GM23248 (cell line): ENCODE measurements at regions not wholly inside any gene's neighbourhood (a gene's known extent, or its start where the extent isn't known, plus 50 kb on each side); places are given as distances from the start of the nearest gene placed in this dataset.
"Not testable (repeated sequence)": the region's sequence is repeated elsewhere in the genome, so short reads cannot be mapped to it uniquely, and the experiment has no call there.

ENCODE experiments used
- DNase-seq: peaks from one replicate; pipeline ENCODE4 v3.0.0-alpha.2; 2015
- H2AFZ ChIP-seq: fragments of 200-600 bp; sonication (generic); 2 replicates; pipeline ENCODE4 v1.6.1; 2016; ENCODE audit warnings: antibody characterized with exemption
- H3F3A ChIP-seq: fragments of 200-600 bp; sonication (generic); 2 replicates; pipeline ENCODE4 v1.6.1; 2016; ENCODE audit warnings: mild to moderate bottlenecking, antibody characterized with exemption, mixed run types; ENCODE audit not compliant: insufficient read depth
- H3K27ac ChIP-seq: fragments of 200-600 bp; sonication (generic); 2 replicates; pipeline ENCODE4 v1.5.1; 2016; ENCODE audit warnings: mild to moderate bottlenecking
- H3K27me3 ChIP-seq: fragments of 200-600 bp; sonication (generic); replicated peaks from 2 replicates; pipeline ENCODE4 v1.6.1; 2016; ENCODE audit warnings: mild to moderate bottlenecking; ENCODE audit not compliant: insufficient read depth
- H3K36me3 ChIP-seq: fragments of 200-600 bp; sonication (generic); 2 replicates; pipeline ENCODE4 v1.6.1; 2016; ENCODE audit warnings: low read depth, mild to moderate bottlenecking
- H3K4me1 ChIP-seq: fragments of 200-600 bp; sonication (generic); 2 replicates; pipeline ENCODE4 v1.6.1; 2016; ENCODE audit warnings: mild to moderate bottlenecking; ENCODE audit not compliant: insufficient read depth
- H3K4me2 ChIP-seq: fragments of 200-600 bp; sonication (generic); one replicate; pipeline ENCODE4 v1.6.1; 2016; ENCODE audit warnings: mild to moderate bottlenecking; ENCODE audit not compliant: unreplicated experiment
- H3K4me3 ChIP-seq: fragments of 200-600 bp; sonication (generic); 2 replicates; pipeline ENCODE4 v1.5.1; 2016; ENCODE audit warnings: mild to moderate bottlenecking
- H3K79me2 ChIP-seq: fragments of 200-600 bp; sonication (generic); 2 replicates; pipeline ENCODE4 v1.6.1; 2016; ENCODE audit warnings: mild to moderate bottlenecking; ENCODE audit not compliant: insufficient read depth
- H3K9ac ChIP-seq: fragments of 200-600 bp; sonication (generic); 2 replicates; pipeline ENCODE4 v1.6.1; 2016; ENCODE audit warnings: mild to moderate bottlenecking
- H3K9me2 ChIP-seq: fragments of 200-600 bp; sonication (generic); 2 replicates; pipeline ENCODE4 v1.6.1; 2016; ENCODE audit warnings: mixed run types, mild to moderate bottlenecking, moderate library complexity; ENCODE audit not compliant: insufficient read depth
- H3K9me3 ChIP-seq: fragments of 200-600 bp; sonication (generic); one replicate; pipeline ENCODE4 v1.6.1; 2017; ENCODE audit warnings: low read depth
- H4K20me1 ChIP-seq: fragments of 200-600 bp; sonication (generic); 2 replicates; pipeline ENCODE4 v1.6.0; 2016; ENCODE audit not compliant: insufficient read depth
- EZH2 ChIP-seq: fragments of 200-600 bp; sonication (generic); IDR thresholded peaks from 2 replicates; pipeline ENCODE4 v1.6.1; 2018; ENCODE audit warnings: antibody characterized with exemption, mild to moderate bottlenecking; ENCODE audit not compliant: insufficient read depth, poor library complexity, severe bottlenecking
- EZH2phosphoT487 ChIP-seq: fragments of 200-600 bp; sonication (generic); IDR thresholded peaks from 2 replicates; pipeline ENCODE4 v1.6.1; 2018; ENCODE audit warnings: antibody characterized with exemption, moderate library complexity, mild to moderate bottlenecking, low read depth; ENCODE audit not compliant: insufficient read depth
- WGBS, 2 experiments: methylation state at CpG; one replicate each; pipeline ENCODE4 v1.1.6; 2015 to 2017; ENCODE audit warnings: low lambda C conversion rate in 2 of 2, low coverage in 1 of 2; ENCODE audit errors: missing lambda C conversion rate in 2 of 2; 5-methylcytosine and 5-hydroxymethylcytosine counted together
- in situ Hi-C: fragments of 300-500 bp; cut with MboI; formaldehyde crosslinking; loops from 2 replicates; pipeline ENCODE4 v1.15.0; 2020

DNA sequence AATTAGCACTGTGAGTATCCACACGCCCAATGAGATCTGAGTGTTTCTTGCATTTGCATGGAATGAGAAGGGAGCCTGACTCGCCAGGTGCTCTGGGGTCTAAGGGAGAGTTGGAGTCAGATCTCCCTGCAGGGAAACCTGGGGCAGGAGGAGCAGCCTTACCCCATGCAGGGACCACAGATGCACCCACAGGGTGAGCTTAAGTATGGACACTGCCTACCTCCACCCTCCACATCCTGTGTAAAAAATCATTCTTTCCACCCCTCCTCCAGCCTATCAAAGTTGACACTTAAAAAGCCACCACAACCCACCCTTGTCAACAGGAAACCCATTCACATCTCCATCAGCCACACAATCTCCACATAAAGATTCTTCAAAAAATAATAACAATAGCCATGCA is 67.0 kb upstream of the IGLL5 start:
- Histone ChIP-seq H2AFZ (no peak overlapping the region), H3K9me2 (no peaks in the 10 kb centered on the region), H3F3A (no peaks in the 10 kb centered on the region), H3K9me3 (no peaks in the 10 kb centered on the region), H3K79me2 (no peaks in the 10 kb centered on the region), H3K4me3 (no peak overlapping the region), H3K27me3 (peaks cover 12% of the 10 kb centered on the region; the same call in 1 of the 2 replicates), H3K36me3 (no peaks in the 10 kb centered on the region), H3K4me2 (no peak overlapping the region), H3K27ac (no peak overlapping the region), H3K9ac (no peak overlapping the region), H3K4me1 (no peaks in the 10 kb centered on the region), H4K20me1 (no peaks in the 10 kb centered on the region)
- WGBS, 2 experiments, result 11 to 18% methylated on average over 2 of the region's 2 CpGs
- no peak for DNase-seq
- TF ChIP-seq EZH2, result no peak
- TF ChIP-seq EZH2phosphoT487, result no peak
- in situ Hi-C loops, result no loop called here

DNA sequence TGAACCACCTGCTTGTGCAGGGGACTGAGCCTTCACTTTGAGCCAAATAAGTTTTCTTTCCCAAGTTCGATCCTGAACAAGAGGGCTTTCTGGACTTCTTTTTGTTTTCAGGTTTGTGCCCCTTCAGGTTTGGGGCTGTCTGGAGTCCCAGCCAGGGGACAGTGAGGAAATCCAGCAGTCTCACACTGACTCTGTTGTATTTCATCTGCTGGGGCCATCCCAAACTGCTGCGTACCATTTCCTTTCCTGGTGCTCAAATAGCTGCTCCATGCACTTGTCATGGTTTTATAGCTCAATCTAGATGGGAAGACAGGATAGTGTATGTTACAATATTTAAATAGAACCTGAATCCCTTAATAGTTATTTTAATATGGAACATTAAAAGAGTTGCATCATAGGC is 66.3 kb upstream of the IGLL5 start:
- 26 to 31% methylated on average over 2 of the region's 2 CpGs for WGBS, 2 experiments
- in situ Hi-C loops, result no loop called here
- H3K4me3 ChIP-seq, result no peak overlapping the region

DNA sequence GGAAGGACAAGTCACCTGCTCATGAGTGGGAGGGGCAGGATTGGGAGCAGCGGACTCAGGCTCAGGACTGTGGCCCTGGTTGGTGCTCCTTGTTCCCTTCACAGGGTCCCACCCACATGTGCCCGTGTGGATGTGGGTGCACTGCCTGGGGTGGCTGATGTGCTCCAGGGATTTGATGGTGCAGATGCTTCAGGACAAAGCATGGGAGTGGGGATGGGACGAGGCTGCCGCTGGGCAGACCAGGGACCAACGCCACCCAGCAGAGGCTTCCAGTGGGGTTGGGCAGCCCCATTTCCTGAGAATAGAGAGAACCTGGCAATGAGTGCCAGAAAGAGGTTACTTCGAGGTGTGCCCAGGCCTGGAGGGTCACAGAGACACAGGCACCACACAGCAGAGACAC is 65.5 kb upstream of the IGLL5 start:
- 46% methylated on average over 6 of the region's 6 CpGs for WGBS, 2 experiments
- TF ChIP-seq EZH2, result no peak
- no peak for TF ChIP-seq EZH2phosphoT487
- Histone ChIP-seq H3K79me2 (no peaks in the 10 kb centered on the region), H3K27ac (no peak overlapping the region), H3K9me3 (no peaks in the 10 kb centered on the region), H3K4me2 (no peak overlapping the region), H3K4me1 (no peaks in the 10 kb centered on the region), H3K27me3 (peaks cover 12% of the 10 kb centered on the region; the same call in 1 of the 2 replicates), H3K36me3 (no peaks in the 10 kb centered on the region), H3K4me3 (no peak overlapping the region), H4K20me1 (no peaks in the 10 kb centered on the region), H2AFZ (no peak overlapping the region), H3K9ac (no peak overlapping the region), H3F3A (no peaks in the 10 kb centered on the region), H3K9me2 (no peaks in the 10 kb centered on the region)
- in situ Hi-C loops, result no loop called here
- no peak for DNase-seq

More for the DNA sequence above, 66.3 kb upstream of the IGLL5 start:
- H3K27ac ChIP-seq, result no peak overlapping the region
- no peak overlapping the region for H3K9ac ChIP-seq
- H3K27me3 ChIP-seq, result peaks cover 12% of the 10 kb centered on the region; the same call in 1 of the 2 replicates
- no peak for DNase-seq
- H3K36me3 ChIP-seq, result no peaks in the 10 kb centered on the region
- H3K4me2 ChIP-seq, result no peak overlapping the region
- no peaks in the 10 kb centered on the region for H3K4me1 ChIP-seq
- no peak overlapping the region for H2AFZ ChIP-seq
- H3F3A ChIP-seq, result no peaks in the 10 kb centered on the region
- no peaks in the 10 kb centered on the region for H4K20me1 ChIP-seq
- no peak for TF ChIP-seq EZH2
- TF ChIP-seq EZH2phosphoT487, result no peak
- no peaks in the 10 kb centered on the region for H3K9me3 ChIP-seq
- no peaks in the 10 kb centered on the region for H3K9me2 ChIP-seq
- H3K79me2 ChIP-seq, result no peaks in the 10 kb centered on the region

DNA sequence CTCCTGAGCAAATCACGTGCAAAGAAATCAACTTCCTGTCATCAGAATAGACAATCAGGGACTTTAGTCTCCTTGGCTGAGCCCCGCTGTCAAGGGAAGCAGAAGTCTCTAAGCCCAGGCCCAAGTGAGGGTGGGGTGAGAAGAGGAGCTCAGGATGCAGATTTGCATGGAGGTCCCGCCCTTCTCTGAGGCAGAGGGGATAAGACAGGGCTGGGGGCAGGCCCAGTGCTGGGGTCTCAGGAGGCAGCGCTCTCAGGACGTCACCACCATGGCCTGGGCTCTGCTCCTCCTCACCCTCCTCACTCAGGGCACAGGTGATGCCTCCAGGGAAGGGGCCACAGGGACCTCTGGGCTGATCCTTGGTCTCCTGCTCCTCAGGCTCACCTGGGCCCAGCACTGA is 65.1 kb upstream of the IGLL5 start:
- H2AFZ ChIP-seq, H3K9me3 ChIP-seq, H3K9ac ChIP-seq, DNase-seq, H3K4me1 ChIP-seq, H4K20me1 ChIP-seq, H3K4me2 ChIP-seq, H3K4me3 ChIP-seq, in situ Hi-C loops, H3K79me2 ChIP-seq, H3F3A ChIP-seq, H3K36me3 ChIP-seq, H3K27ac ChIP-seq, H3K9me2 ChIP-seq: not testable (repeated sequence)
- 20 to 27% methylated on average over 2 to 5 of the region's 5 CpGs for WGBS, 2 experiments
- H3K27me3 ChIP-seq, result peaks cover 12% of the 10 kb centered on the region; the same call in 1 of the 2 replicates

DNA sequence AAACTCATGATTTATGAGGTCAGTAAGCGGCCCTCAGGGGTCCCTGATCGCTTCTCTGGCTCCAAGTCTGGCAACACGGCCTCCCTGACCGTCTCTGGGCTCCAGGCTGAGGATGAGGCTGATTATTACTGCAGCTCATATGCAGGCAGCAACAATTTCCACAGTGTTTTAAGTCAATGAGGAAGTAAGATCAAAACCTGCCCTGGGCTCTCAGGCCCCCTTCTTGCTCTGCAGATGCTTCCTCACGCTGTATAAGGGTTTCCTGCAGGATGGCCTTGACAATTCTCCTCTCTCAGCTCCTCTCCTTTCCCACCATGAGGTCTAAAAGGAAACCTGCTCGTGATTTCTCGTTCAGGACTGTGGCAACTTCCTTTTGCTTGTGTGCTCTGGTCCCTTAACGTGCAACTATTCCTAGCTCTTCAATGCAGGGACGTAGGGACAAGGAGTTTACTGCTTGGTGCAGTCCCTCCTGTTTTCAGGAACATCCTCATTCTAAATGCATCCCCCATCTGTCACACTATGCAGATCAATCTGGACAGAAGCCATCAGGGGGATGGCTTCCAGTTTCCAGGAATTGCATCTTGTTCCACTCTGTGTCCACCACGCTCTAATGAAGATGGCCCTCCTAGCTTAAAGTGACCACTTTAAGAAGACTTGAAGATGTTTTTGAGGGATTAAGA is 64.3 kb upstream of the IGLL5 start:
- 18 to 20% methylated on average over 10 of the region's 10 CpGs for WGBS, 2 experiments
- no peaks in the 10 kb centered on the region for H3K9me3 ChIP-seq
- in situ Hi-C loops, result no loop called here
- no peaks in the 10 kb centered on the region for H3K9me2 ChIP-seq
- no peak overlapping the region for H3K9ac ChIP-seq
- H3K4me3 ChIP-seq, result no peak overlapping the region
- H2AFZ ChIP-seq, result no peak overlapping the region
- H3K79me2 ChIP-seq, result no peaks in the 10 kb centered on the region
- H3K36me3 ChIP-seq, result no peaks in the 10 kb centered on the region
- no peak overlapping the region for H3K27ac ChIP-seq
- no peaks in the 10 kb centered on the region for H4K20me1 ChIP-seq
- TF ChIP-seq EZH2, result no peak
- no peaks in the 10 kb centered on the region for H3K4me1 ChIP-seq
- H3K27me3 ChIP-seq, result peaks cover 10% of the 10 kb centered on the region; the same call in 1 of the 2 replicates
- no peaks in the 10 kb centered on the region for H3F3A ChIP-seq
- H3K4me2 ChIP-seq, result no peak overlapping the region
- DNase-seq, result no peak
